CD4-positive, alpha-beta memory T cell (primary cell): ENCODE measurements at regions not wholly inside any gene's neighbourhood (a gene's known extent, or its start where the extent isn't known, plus 50 kb on each side); places are given as distances from the start of the nearest gene placed in this dataset.

ENCODE experiments used
- CTCF ChIA-PET: fragments of 350-600 bp; sonication (Branson Sonifier 250); formaldehyde crosslinking; loops from one replicate; lab custom pipeline; 2021; ENCODE audit warnings: inconsistent platforms; ENCODE audit not compliant: partially characterized antibody; lab: Charles Lee
- POLR2A ChIA-PET: fragments of 350-600 bp; sonication (Branson Sonifier 250); formaldehyde crosslinking; loops from one replicate; lab custom pipeline; 2021; ENCODE audit not compliant: partially characterized antibody; lab: Charles Lee
- DNase-seq, 5 donors: peaks; one replicate each; pipeline versions ENCODE4 v3.0.0 to v3.0.0-alpha.2; 2020 to 2022; ENCODE audit warnings: mixed read lengths in 1 of 5
- H3K27ac ChIP-seq: one replicate; pipeline ENCODE4 v1.7.0; 2013; ENCODE audit warnings: low read depth, low read length
- H3K27me3 ChIP-seq: 2 replicates; pipeline ENCODE4 v1.7.0; 2013; ENCODE audit warnings: mild to moderate bottlenecking, low read length, moderate library complexity; ENCODE audit not compliant: insufficient read depth
- H3K36me3 ChIP-seq: 2 replicates; pipeline ENCODE4 v1.7.0; 2013; ENCODE audit warnings: mild to moderate bottlenecking, low read length, moderate library complexity; ENCODE audit not compliant: insufficient read depth
- H3K4me1 ChIP-seq: 2 replicates; pipeline ENCODE4 v1.7.0; 2013; ENCODE audit warnings: mild to moderate bottlenecking, low read length, moderate library complexity; ENCODE audit not compliant: insufficient read depth
- H3K4me3 ChIP-seq, 2 donors: one replicate each; pipeline ENCODE4 v1.7.0; 2013; ENCODE audit warnings: low read length in 2 of 2, mild to moderate bottlenecking in 1 of 2
- H3K9me3 ChIP-seq, 2 donors: one replicate each; pipeline ENCODE4 v1.7.0; 2013; ENCODE audit warnings: low read length in 2 of 2, control low read depth in 1 of 2; ENCODE audit not compliant: control insufficient read depth in 1 of 2
- H3K27ac Mint-ChIP-seq, 7 donors: one replicate each; pipeline ENCODE4 v1.8.0; 2020 to 2021; ENCODE audit warnings: mixed read lengths in 7 of 7, mild to moderate bottlenecking in 6 of 7, inconsistent platforms in 3 of 7, moderate library complexity in 3 of 7
- H3K27me3 Mint-ChIP-seq, 2 donors: one replicate each; pipeline ENCODE4 v1.8.0; 2020 to 2021; ENCODE audit warnings: mixed read lengths in 2 of 2
- H3K36me3 Mint-ChIP-seq, 2 donors: one replicate each; pipeline ENCODE4 v1.8.0; 2020 to 2021; ENCODE audit warnings: mixed read lengths in 2 of 2, inconsistent platforms in 1 of 2, mild to moderate bottlenecking in 1 of 2
- H3K4me1 Mint-ChIP-seq, 4 donors: one replicate each; pipeline ENCODE4 v1.8.0; 2020 to 2021; ENCODE audit warnings: mixed read lengths in 4 of 4, mild to moderate bottlenecking in 1 of 4
- H3K4me3 Mint-ChIP-seq, 8 donors: one replicate each; pipeline ENCODE4 v1.8.0; 2020 to 2021; ENCODE audit warnings: mixed read lengths in 8 of 8, mild to moderate bottlenecking in 7 of 8, moderate library complexity in 6 of 8, inconsistent platforms in 3 of 8
- H3K9me3 Mint-ChIP-seq, 8 donors: one replicate each; pipeline ENCODE4 v1.8.0; 2020 to 2021; ENCODE audit warnings: mixed read lengths in 8 of 8, mild to moderate bottlenecking in 5 of 8, inconsistent platforms in 3 of 8, moderate library complexity in 1 of 8
- intact Hi-C: fragments of 100-400 bp; cut with micrococcal nuclease; formaldehyde crosslinking; loops from one replicate; pipeline ENCODE4 v1.15.1; 2023

GRCh38 chr13:50408068-50408467 is 392.8 kb downstream of the KCNRG start:
- Mint-ChIP-seq H3K4me3 (no peak overlapping the region), H3K4me1 (peaks cover 0 to 2% (median 0%) of the 10 kb centered on the region in 4 donors), H3K27ac (no peak overlapping the region), H3K36me3 (peaks cover 0 to 3% of the 10 kb centered on the region in 2 donors), H3K27me3 (no peaks in the 10 kb centered on the region), H3K9me3 (peaks cover 0 to 2% (median 0%) of the 10 kb centered on the region in 8 donors)
- Histone ChIP-seq H3K9me3 (no peaks in the 10 kb centered on the region), H3K4me3 (no peak overlapping the region), H3K27ac (no peak overlapping the region), H3K4me1 (no peaks in the 10 kb centered on the region), H3K36me3 (no peaks in the 10 kb centered on the region), H3K27me3 (no peaks in the 10 kb centered on the region)
- CTCF ChIA-PET: interaction anchor here (1.4 kb wide), 1 partner anchor 432 kb away, joined by 3 read pairs; no protein-coding TSS in a partner anchor
- DNase-seq: no peak
- POLR2A ChIA-PET: interaction anchor here (1.0 to 1.2 kb wide), 2 partner anchors 11 to 39 kb away, joined by 3 read pairs; no protein-coding TSS in a partner anchor
- intact Hi-C loops: no loop called here

- Mint-ChIP-seq H3K27me3 (no peaks in the 10 kb centered on the region), H3K4me3 (no peak overlapping the region), H3K36me3 (peaks cover 0 to 3% of the 10 kb centered on the region in 2 donors), H3K27ac (peak overlapping the region in 1 of 7 donors; percentile 65), H3K4me1 (peaks cover 0 to 2% (median 0%) of the 10 kb centered on the region in 4 donors), H3K9me3 (peaks cover 0 to 4% (median 0%) of the 10 kb centered on the region in 8 donors)
- no peak for DNase-seq
- POLR2A ChIA-PET: no interaction called here
- Histone ChIP-seq H3K4me1 (no peaks in the 10 kb centered on the region), H3K27ac (no peak overlapping the region), H3K27me3 (no peaks in the 10 kb centered on the region), H3K9me3 (no peaks in the 10 kb centered on the region), H3K36me3 (no peaks in the 10 kb centered on the region), H3K4me3 (no peak overlapping the region)
- intact Hi-C loops: no loop called here
- CTCF ChIA-PET: no interaction called here
These were observed 394.0 kb downstream of the KCNRG start for GRCh38 chr13:50409220-50409619.

DNA sequence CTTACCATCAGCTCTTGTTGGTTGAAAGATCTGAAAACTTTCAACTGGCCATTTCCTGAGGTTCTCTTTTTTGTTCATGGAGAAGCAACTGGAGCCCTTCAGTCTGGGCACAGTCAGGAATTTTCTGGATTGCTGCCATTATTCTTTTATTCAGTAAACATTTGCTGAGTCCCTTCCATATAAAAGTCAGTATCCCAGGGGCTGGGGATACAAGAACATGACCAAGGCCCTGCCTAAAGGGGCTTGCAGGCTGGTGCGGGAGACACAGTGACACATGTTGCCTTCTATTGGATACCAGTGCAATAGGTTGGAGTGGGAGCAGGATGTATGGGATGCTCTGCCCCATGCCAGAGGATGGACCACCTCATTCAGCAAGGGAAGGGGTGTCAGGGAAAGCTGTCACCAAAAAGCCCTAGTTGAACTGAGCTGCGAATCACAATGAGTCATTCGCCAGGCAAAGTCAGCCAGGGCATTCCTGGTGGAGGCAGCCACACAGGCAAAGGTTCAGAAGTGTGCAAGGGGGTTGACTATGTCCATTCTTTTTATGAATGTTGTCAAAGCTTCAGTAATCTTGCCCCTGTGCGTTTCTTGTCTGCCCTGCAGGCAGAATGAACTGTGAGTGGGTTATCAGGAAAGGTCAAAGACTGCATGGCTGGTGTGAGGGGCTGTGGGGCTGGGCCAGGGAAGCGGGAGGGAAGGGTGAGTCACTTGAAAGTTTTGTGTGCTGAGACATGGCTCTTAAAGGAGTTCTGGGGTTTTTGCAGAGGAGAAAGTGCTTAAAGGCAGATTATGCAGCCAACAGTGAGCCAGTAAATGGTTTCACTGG is 395.9 kb downstream of the KCNRG start:
- intact Hi-C loops: no loop called here
- peak overlapping the region in 1 of 7 donors; percentile 14 for H3K27ac Mint-ChIP-seq
- POLR2A ChIA-PET: no interaction called here

DNA sequence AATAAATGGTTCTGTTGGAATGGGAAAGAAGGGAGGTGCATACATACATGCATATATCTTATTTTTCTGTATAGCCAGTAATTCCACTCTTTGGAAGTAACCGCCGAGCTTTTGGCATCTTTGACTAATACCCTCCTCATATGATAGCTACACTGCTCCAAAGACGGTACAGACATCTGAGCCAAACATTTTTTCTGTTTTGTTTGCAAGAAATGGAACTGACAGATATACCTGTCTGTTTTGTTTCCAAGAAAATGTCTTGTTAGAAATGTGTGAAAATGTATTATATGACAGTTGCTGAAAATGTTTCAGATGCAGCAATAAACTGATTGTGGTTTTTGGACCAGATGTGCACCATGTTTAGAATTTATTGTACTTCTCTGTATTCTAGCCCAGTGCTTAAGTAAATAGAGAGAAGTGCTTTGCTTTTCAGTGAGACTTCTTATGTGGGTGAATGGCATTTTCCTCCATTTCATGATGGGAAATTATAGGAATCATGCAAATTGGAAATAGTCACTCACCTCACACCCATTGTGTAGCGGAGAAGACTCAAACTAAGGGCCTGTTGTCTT is 396.9 kb downstream of the KCNRG start:
- no peaks in the 10 kb centered on the region for H3K36me3 ChIP-seq
- H3K4me1 Mint-ChIP-seq: peaks cover 0 to 2% (median 0%) of the 10 kb centered on the region in 4 donors
- intact Hi-C loops: no loop called here
- DNase-seq: no peak
- ChIA-PET POLR2A (interaction anchor here (0.6 kb wide), 1 partner anchor 205 kb away, joined by 3 read pairs; no protein-coding TSS in a partner anchor), CTCF (no interaction called here)
- no peaks in the 10 kb centered on the region for H3K27me3 ChIP-seq
- no peak overlapping the region for H3K4me3 Mint-ChIP-seq
- H3K4me3 ChIP-seq: no peak overlapping the region
- H3K27ac ChIP-seq: no peak overlapping the region
- H3K4me1 ChIP-seq: no peaks in the 10 kb centered on the region
- H3K36me3 Mint-ChIP-seq: peaks cover 0 to 14% of the 10 kb centered on the region in 2 donors
- H3K27me3 Mint-ChIP-seq: no peaks in the 10 kb centered on the region
- peaks cover 2 to 15% (median 6%) of the 10 kb centered on the region in 8 donors for H3K9me3 Mint-ChIP-seq
- no peaks in the 10 kb centered on the region for H3K9me3 ChIP-seq
- no peak overlapping the region for H3K27ac Mint-ChIP-seq

More for the DNA sequence above, 395.9 kb downstream of the KCNRG start:
- no peak for DNase-seq
- H3K36me3 Mint-ChIP-seq: peaks cover 0 to 17% of the 10 kb centered on the region in 2 donors
- CTCF ChIA-PET: no interaction called here
- H3K27me3 Mint-ChIP-seq: no peaks in the 10 kb centered on the region
- Histone ChIP-seq H3K27ac (no peak overlapping the region), H3K4me1 (no peaks in the 10 kb centered on the region), H3K9me3 (no peaks in the 10 kb centered on the region), H3K36me3 (no peaks in the 10 kb centered on the region), H3K4me3 (no peak overlapping the region), H3K27me3 (no peaks in the 10 kb centered on the region)
- H3K4me3 Mint-ChIP-seq: no peak overlapping the region
- H3K9me3 Mint-ChIP-seq: peaks cover 2 to 15% (median 5%) of the 10 kb centered on the region in 8 donors
- H3K4me1 Mint-ChIP-seq: peaks cover 0 to 2% (median 0%) of the 10 kb centered on the region in 4 donors

DNA sequence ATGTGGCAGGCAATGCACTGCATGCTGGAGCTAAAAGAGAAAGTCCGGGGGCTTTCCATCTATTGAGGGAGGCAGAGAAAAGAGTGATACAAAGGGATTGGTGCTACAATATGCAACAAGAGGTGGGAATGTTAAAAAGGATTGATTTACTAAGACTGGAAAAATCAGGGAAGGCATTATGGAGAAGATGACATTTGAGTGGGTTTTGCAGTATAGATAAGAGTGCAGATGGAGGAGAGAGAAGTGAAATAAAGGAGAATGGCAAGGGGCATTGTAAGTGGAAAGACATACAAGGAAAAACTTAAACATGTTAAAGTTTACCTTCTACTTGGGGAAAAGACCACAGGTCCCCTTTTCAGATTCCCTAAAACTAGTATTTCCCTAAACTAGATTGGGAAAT is 399.4 kb downstream of the KCNRG start:
- intact Hi-C loops: no loop called here
- no peak overlapping the region for H3K27ac Mint-ChIP-seq
- ChIA-PET CTCF (no interaction called here), POLR2A (no interaction called here)
- H3K4me3 ChIP-seq: no peak overlapping the region
- no peaks in the 10 kb centered on the region for H3K27me3 ChIP-seq
- no peak overlapping the region for H3K27ac ChIP-seq
- no peaks in the 10 kb centered on the region for H3K36me3 ChIP-seq
- H3K9me3 Mint-ChIP-seq: peaks cover 0 to 15% (median 6%) of the 10 kb centered on the region in 8 donors
- H3K27me3 Mint-ChIP-seq: no peaks in the 10 kb centered on the region
- no peak for DNase-seq
- H3K4me1 Mint-ChIP-seq: no peaks in the 10 kb centered on the region
- no peaks in the 10 kb centered on the region for H3K9me3 ChIP-seq
- no peak overlapping the region for H3K4me3 Mint-ChIP-seq
- peaks cover 0 to 14% of the 10 kb centered on the region in 2 donors for H3K36me3 Mint-ChIP-seq
- no peaks in the 10 kb centered on the region for H3K4me1 ChIP-seq

- DNase-seq: no peak
- no peaks in the 10 kb centered on the region for H3K36me3 ChIP-seq
- Mint-ChIP-seq H3K4me3 (no peak overlapping the region), H3K4me1 (no peaks in the 10 kb centered on the region), H3K9me3 (peaks cover 0 to 15% (median 6%) of the 10 kb centered on the region in 8 donors), H3K27ac (no peak overlapping the region), H3K27me3 (no peaks in the 10 kb centered on the region), H3K36me3 (peaks cover 0 to 14% of the 10 kb centered on the region in 2 donors)
- H3K4me3 ChIP-seq: no peak overlapping the region
- ChIA-PET CTCF (no interaction called here), POLR2A (no interaction called here)
- intact Hi-C loops: no loop called here
- no peak overlapping the region for H3K27ac ChIP-seq
- no peaks in the 10 kb centered on the region for H3K9me3 ChIP-seq
- H3K27me3 ChIP-seq: no peaks in the 10 kb centered on the region
- H3K4me1 ChIP-seq: no peaks in the 10 kb centered on the region
These were observed 400.2 kb downstream of the KCNRG start for GRCh38 chr13:50415428-50415827.

- Mint-ChIP-seq H3K9me3 (peaks cover 0 to 15% (median 6%) of the 10 kb centered on the region in 8 donors), H3K27me3 (no peaks in the 10 kb centered on the region), H3K36me3 (peaks cover 0 to 14% of the 10 kb centered on the region in 2 donors), H3K4me1 (peaks cover 4 to 12% (median 8%) of the 10 kb centered on the region in 4 donors), H3K27ac (no peak overlapping the region), H3K4me3 (no peak overlapping the region)
- no peak overlapping the region for H3K27ac ChIP-seq
- no peaks in the 10 kb centered on the region for H3K9me3 ChIP-seq
- no peaks in the 10 kb centered on the region for H3K27me3 ChIP-seq
- ChIA-PET CTCF (no interaction called here), POLR2A (no interaction called here)
- peaks cover 9% of the 10 kb centered on the region for H3K4me1 ChIP-seq
- no peaks in the 10 kb centered on the region for H3K36me3 ChIP-seq
- intact Hi-C loops: no loop called here
- DNase-seq: no peak
- H3K4me3 ChIP-seq: no peak overlapping the region
These were observed 402.4 kb downstream of the KCNRG start for GRCh38 chr13:50417597-50417996.
